CD14-positive monocyte (primary cell): ENCODE measurements at regions not wholly inside any gene's neighbourhood (a gene's known extent, or its start where the extent isn't known, plus 50 kb on each side); places are given as distances from the start of the nearest gene placed in this dataset.
"Not testable (repeated sequence)": the region's sequence is repeated elsewhere in the genome, so short reads cannot be mapped to it uniquely, and the experiment has no call there.

Source experiments
- DNase-seq, 3 donors: peaks; one replicate each; pipeline ENCODE4 v3.0.0-alpha.2; 2011 to 2022
- H2AFZ ChIP-seq: 2 replicates; pipeline ENCODE4 v1.6.0; 2012; ENCODE audit warnings: mild to moderate bottlenecking, low read depth, low read length, inconsistent platforms; ENCODE audit not compliant: insufficient read depth, poor library complexity, severe bottlenecking
- H3K27ac ChIP-seq, 2 donors: 1 replicate in 1 of 2; 2 replicates in 1 of 2; pipeline ENCODE4 v1.5.1; 2012 to 2013; ENCODE audit warnings: low read length in 2 of 2, control low read depth in 1 of 2, inconsistent platforms in 1 of 2, low read depth in 1 of 2, mild to moderate bottlenecking in 1 of 2
- H3K27me3 ChIP-seq, 2 donors: one replicate each; pipeline versions ENCODE4 v1.6.0 to v1.6.1; 2011 to 2013; ENCODE audit warnings: low read length in 2 of 2; ENCODE audit not compliant: control insufficient read depth in 2 of 2, insufficient read depth in 2 of 2
- H3K36me3 ChIP-seq, 2 donors: replicated peaks in 1 of 2; 1 replicate in 1 of 2; 2 replicates in 1 of 2; pipeline versions ENCODE4 v1.5.1 to v1.6.1; 2012 to 2013; ENCODE audit warnings: low read length in 2 of 2, control low read depth in 1 of 2, inconsistent platforms in 1 of 2, mild to moderate bottlenecking in 1 of 2; ENCODE audit not compliant: insufficient read depth in 2 of 2, control insufficient read depth in 1 of 2
- H3K4me1 ChIP-seq, 2 donors: 1 replicate in 1 of 2; 2 replicates in 1 of 2; pipeline versions ENCODE4 v1.5.1 to v1.6.1; 2012 to 2013; ENCODE audit warnings: low read length in 2 of 2, control low read depth in 1 of 2, inconsistent platforms in 1 of 2, mild to moderate bottlenecking in 1 of 2, moderate library complexity in 1 of 2; ENCODE audit not compliant: insufficient read depth in 2 of 2, control insufficient read depth in 1 of 2
- H3K4me2 ChIP-seq: replicated peaks from 2 replicates; pipeline ENCODE3; 2012; ENCODE audit warnings: low read length, moderate library complexity, mild to moderate bottlenecking; ENCODE audit not compliant: poor library complexity, severe bottlenecking; ENCODE audit errors: extremely low read depth
- H3K4me3 ChIP-seq, 3 experiments: fragments of 200-600 bp in 1 of 3; sonication (generic) in 1 of 3; replicated peaks in 1 of 3; 1 replicate in 2 of 3; 2 replicates in 1 of 3; pipeline ENCODE4 v1.5.1; 2011 to 2013; ENCODE audit warnings: low read length in 3 of 3, mild to moderate bottlenecking in 3 of 3, control low read depth in 2 of 3, low read depth in 2 of 3, inconsistent platforms in 1 of 3, moderate library complexity in 1 of 3
- H3K79me2 ChIP-seq: 2 replicates; pipeline ENCODE4 v1.6.0; 2012; ENCODE audit warnings: mild to moderate bottlenecking, control low read depth, inconsistent platforms, low read length, moderate library complexity; ENCODE audit not compliant: insufficient read depth
- H3K9ac ChIP-seq: 2 replicates; pipeline ENCODE4 v1.6.0; 2017; ENCODE audit warnings: low read length, mild to moderate bottlenecking; ENCODE audit not compliant: insufficient read depth, poor library complexity, severe bottlenecking
- H3K9me3 ChIP-seq, 2 donors: replicated peaks in 1 of 2; 1 replicate in 1 of 2; 2 replicates in 1 of 2; pipeline versions ENCODE4 v1.5.1 to v1.6.1; 2012 to 2013; ENCODE audit warnings: low read length in 2 of 2, control low read depth in 1 of 2; ENCODE audit not compliant: control insufficient read depth in 1 of 2, insufficient read depth in 1 of 2
- H4K20me1 ChIP-seq: 2 replicates; pipeline ENCODE4 v1.6.0; 2012; ENCODE audit warnings: mild to moderate bottlenecking, low read length, control low read depth, moderate library complexity; ENCODE audit not compliant: insufficient read depth
- H3K27ac Mint-ChIP-seq, 7 donors: one replicate each; pipeline ENCODE4 v1.8.0; 2020; ENCODE audit warnings: mild to moderate bottlenecking in 7 of 7, mixed read lengths in 7 of 7, moderate library complexity in 6 of 7, inconsistent platforms in 2 of 7
- H3K27me3 Mint-ChIP-seq, 3 donors: one replicate each; pipeline ENCODE4 v1.8.0; 2021 to 2022; ENCODE audit warnings: low read depth in 3 of 3, mild to moderate bottlenecking in 3 of 3, mixed read lengths in 3 of 3, moderate library complexity in 3 of 3, inconsistent platforms in 1 of 3
- H3K36me3 Mint-ChIP-seq, 2 donors: one replicate each; pipeline ENCODE4 v1.8.0; 2020; ENCODE audit warnings: mixed read lengths in 2 of 2, inconsistent platforms in 1 of 2, mild to moderate bottlenecking in 1 of 2
- H3K4me1 Mint-ChIP-seq: one replicate; pipeline ENCODE4 v1.8.0; 2020; ENCODE audit warnings: mild to moderate bottlenecking, mixed read lengths
- H3K4me3 Mint-ChIP-seq, 2 donors: one replicate each; pipeline ENCODE4 v1.8.0; 2020; ENCODE audit warnings: mild to moderate bottlenecking in 2 of 2, mixed read lengths in 2 of 2, moderate library complexity in 1 of 2
- H3K9me3 Mint-ChIP-seq, 7 donors: one replicate each; pipeline ENCODE4 v1.8.0; 2020 to 2022; ENCODE audit warnings: mixed read lengths in 7 of 7, mild to moderate bottlenecking in 6 of 7, moderate library complexity in 6 of 7, inconsistent platforms in 2 of 7
- WGBS: methylation state at CpG from one replicate; pipeline ENCODE4 v1.1.5; 2013; ENCODE audit warnings: missing lambda C conversion rate; ENCODE audit not compliant: insufficient coverage; 5-methylcytosine and 5-hydroxymethylcytosine counted together
- intact Hi-C, 2 donors: fragments of 100-400 bp; cut with micrococcal nuclease; formaldehyde crosslinking; loops; one replicate each; pipeline versions ENCODE4 v1.15.0 to v1.15.1; 2023
- TF ChIP-seq, protein P1 (sequence below): fragments of 200-600 bp; IDR thresholded peaks from one replicate; pipeline ENCODE4 v1.8.0; 2022; ENCODE audit warnings: antibody characterized with exemption, mild to moderate bottlenecking

DNA sequence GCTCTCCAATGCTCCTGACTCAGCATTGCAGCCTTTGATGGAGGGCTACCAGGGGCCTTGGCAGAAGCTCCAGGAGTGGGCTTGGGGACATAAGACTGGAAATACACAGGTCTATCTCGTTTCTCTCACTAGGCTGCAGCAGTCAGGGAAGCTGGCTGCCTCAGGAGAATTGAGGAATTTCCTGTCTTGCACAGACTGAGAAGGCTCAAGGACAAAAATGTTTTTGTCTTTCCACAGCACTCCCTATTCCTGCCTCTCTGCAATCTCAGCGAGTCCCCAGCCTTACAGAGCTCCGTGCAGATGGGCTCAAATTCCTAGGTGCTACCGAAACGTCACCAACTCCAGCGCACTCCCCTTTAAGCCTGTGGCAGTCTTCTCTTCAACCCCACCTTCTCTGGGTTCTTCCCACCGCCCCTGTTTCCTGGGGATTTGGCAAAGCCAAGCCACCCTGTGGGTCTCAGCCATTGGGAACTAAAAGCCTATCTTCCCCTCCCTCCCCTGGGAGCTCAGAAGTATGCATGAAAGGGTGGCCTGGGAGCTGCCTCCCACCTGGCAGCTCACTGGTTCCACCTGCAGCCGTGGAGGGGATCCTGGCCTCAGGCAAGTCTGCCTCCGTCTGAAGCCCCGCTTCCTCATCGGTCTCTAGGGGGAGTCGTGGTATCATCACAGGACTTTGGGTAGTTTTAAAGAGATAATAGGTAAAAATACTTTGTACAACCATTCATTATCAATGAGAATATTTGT is 322.6 kb upstream of the FRG2C start:
- no peaks in the 10 kb centered on the region for H3K79me2 ChIP-seq
- no peak overlapping the region for H3K27ac ChIP-seq
- peaks cover 0 to 2% (median 0%) of the 10 kb centered on the region in 7 donors for H3K9me3 Mint-ChIP-seq
- H3K36me3 Mint-ChIP-seq: no peaks in the 10 kb centered on the region
- H2AFZ ChIP-seq: no peak overlapping the region
- H3K27me3 ChIP-seq: no peaks in the 10 kb centered on the region
- intact Hi-C loops: no loop called here
- no peaks in the 10 kb centered on the region for H3K9me3 ChIP-seq
- no peak overlapping the region for H3K4me2 ChIP-seq
- no peaks in the 10 kb centered on the region for H3K36me3 ChIP-seq
- no peak overlapping the region for H3K4me3 Mint-ChIP-seq
- no peaks in the 10 kb centered on the region for H3K4me1 ChIP-seq
- no peak overlapping the region for H3K9ac ChIP-seq
- DNase-seq: no peak
- no peaks in the 10 kb centered on the region for H3K4me1 Mint-ChIP-seq
- no peak overlapping the region for H3K4me3 ChIP-seq
- TF ChIP-seq, protein P1, sequence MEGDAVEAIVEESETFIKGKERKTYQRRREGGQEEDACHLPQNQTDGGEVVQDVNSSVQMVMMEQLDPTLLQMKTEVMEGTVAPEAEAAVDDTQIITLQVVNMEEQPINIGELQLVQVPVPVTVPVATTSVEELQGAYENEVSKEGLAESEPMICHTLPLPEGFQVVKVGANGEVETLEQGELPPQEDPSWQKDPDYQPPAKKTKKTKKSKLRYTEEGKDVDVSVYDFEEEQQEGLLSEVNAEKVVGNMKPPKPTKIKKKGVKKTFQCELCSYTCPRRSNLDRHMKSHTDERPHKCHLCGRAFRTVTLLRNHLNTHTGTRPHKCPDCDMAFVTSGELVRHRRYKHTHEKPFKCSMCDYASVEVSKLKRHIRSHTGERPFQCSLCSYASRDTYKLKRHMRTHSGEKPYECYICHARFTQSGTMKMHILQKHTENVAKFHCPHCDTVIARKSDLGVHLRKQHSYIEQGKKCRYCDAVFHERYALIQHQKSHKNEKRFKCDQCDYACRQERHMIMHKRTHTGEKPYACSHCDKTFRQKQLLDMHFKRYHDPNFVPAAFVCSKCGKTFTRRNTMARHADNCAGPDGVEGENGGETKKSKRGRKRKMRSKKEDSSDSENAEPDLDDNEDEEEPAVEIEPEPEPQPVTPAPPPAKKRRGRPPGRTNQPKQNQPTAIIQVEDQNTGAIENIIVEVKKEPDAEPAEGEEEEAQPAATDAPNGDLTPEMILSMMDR: no peak
- H3K27me3 Mint-ChIP-seq: peaks cover 0 to 4% (median 3%) of the 10 kb centered on the region in 3 donors
- no peaks in the 10 kb centered on the region for H4K20me1 ChIP-seq
- peak overlapping the region in 1 of 7 donors; percentile 75 for H3K27ac Mint-ChIP-seq
- 93% methylated on average over 8 of the region's 12 CpGs for WGBS

DNA sequence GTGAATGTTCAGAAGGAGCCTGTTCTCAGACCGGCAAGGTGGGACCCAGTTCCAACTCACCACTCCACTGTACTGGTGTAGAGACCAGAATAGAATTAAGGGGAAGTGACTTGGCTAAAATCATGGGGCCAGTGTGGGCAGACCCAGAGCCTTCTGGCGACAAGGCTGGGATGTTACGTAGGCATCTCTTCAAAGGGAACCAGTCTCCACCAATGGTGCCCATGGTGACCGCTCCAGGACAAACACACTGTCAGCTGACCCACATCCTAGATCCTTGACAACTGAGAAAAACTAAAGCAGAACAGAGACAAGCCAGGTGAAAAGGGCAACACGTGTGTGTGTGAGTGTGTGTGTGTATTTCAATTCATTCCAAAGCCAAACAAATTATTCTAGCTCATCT is 321.7 kb upstream of the FRG2C start:
- no peaks in the 10 kb centered on the region for H3K36me3 Mint-ChIP-seq
- Histone ChIP-seq H3K36me3 (no peaks in the 10 kb centered on the region), H3K4me3 (no peak overlapping the region), H3K9ac (no peak overlapping the region), H3K4me1 (no peaks in the 10 kb centered on the region), H2AFZ (no peak overlapping the region), H3K9me3 (no peaks in the 10 kb centered on the region), H3K27me3 (no peaks in the 10 kb centered on the region), H3K27ac (no peak overlapping the region), H3K79me2 (no peaks in the 10 kb centered on the region), H3K4me2 (no peak overlapping the region), H4K20me1 (no peaks in the 10 kb centered on the region)
- no peak overlapping the region for H3K4me3 Mint-ChIP-seq
- H3K9me3 Mint-ChIP-seq: peaks cover 0 to 2% (median 0%) of the 10 kb centered on the region in 7 donors
- no CpG with 5 or more reads among the region's 5 CpGs for WGBS
- intact Hi-C loops: no loop called here
- TF ChIP-seq, protein P1: no peak
- peak overlapping the region in 1 of 7 donors; percentile 61 for H3K27ac Mint-ChIP-seq
- no peaks in the 10 kb centered on the region for H3K4me1 Mint-ChIP-seq
- DNase-seq: peak; percentile 20 to 37 (median 23)
- peaks cover 0 to 4% (median 3%) of the 10 kb centered on the region in 3 donors for H3K27me3 Mint-ChIP-seq

DNA sequence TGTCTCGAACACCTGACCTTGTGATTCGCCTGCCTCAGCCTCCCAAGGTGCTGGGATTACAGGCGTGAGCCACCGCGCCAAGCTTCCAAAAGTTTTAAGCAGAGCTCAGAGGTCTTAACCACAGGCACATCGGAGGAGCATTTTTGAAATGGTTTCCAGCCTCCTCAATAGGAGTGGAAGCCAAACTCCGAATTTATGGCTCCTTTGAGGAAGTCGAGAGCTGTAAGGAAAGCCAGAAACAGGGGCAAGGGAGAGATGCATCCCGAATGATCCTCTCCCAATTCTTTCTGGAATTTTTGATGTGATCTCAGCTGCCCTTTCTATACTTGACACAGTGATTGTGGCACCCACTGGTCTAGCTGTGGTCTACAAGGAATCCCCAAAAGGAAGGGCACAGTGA is 313.6 kb upstream of the FRG2C start:
- H3K4me1 Mint-ChIP-seq, H3K27me3 ChIP-seq, H3K9me3 Mint-ChIP-seq, intact Hi-C loops, H3K36me3 ChIP-seq, H4K20me1 ChIP-seq, DNase-seq, H2AFZ ChIP-seq, H3K27ac ChIP-seq, H3K9me3 ChIP-seq, H3K4me2 ChIP-seq, H3K27me3 Mint-ChIP-seq, H3K36me3 Mint-ChIP-seq, H3K27ac Mint-ChIP-seq, H3K9ac ChIP-seq, H3K79me2 ChIP-seq, H3K4me1 ChIP-seq, H3K4me3 Mint-ChIP-seq, H3K4me3 ChIP-seq: not testable (repeated sequence)
- WGBS: 97% methylated on average over 9 of the region's 9 CpGs
